ENCODE measurements at regions not wholly inside any gene's neighbourhood (a gene's known extent, or its start where the extent isn't known, plus 50 kb on each side); places are given as distances from the start of the nearest gene placed in this dataset.
"Not testable (repeated sequence)": the region's sequence is repeated elsewhere in the genome, so short reads cannot be mapped to it uniquely, and the experiment has no call there.

GRCh38 chrX:40788698-40789097 lies 53.4 kb upstream of the MED14 start:
- DNase-seq = not testable (repeated sequence)

GRCh38 chrX:40792433-40792832 lies 57.1 kb upstream of the MED14 start:
- DNase-seq = no peak

- DNase-seq = not testable (repeated sequence)
These were observed 59.4 kb upstream of the MED14 start for GRCh38 chrX:40794829-40795130.

- not testable (repeated sequence) for DNase-seq
These were observed 64.4 kb upstream of the MED14 start for GRCh38 chrX:40799745-40800144.

- no peak for DNase-seq
These were observed 70.1 kb upstream of the MED14 start for GRCh38 chrX:40805404-40805803.

GRCh38 chrX:40806513-40807220 lies 71.3 kb upstream of the MED14 start:
- no peak for DNase-seq

GRCh38 chrX:40807384-40807783 lies 72.0 kb upstream of the MED14 start:
- DNase-seq = no peak

- DNase-seq = no peak
These were observed 72.9 kb upstream of the MED14 start for GRCh38 chrX:40808203-40808602.

GRCh38 chrX:40809210-40809609 lies 73.9 kb upstream of the MED14 start:
- DNase-seq = no peak

- not testable (repeated sequence) for DNase-seq
These were observed 79.7 kb upstream of the MED14 start for GRCh38 chrX:40815045-40815444.

GRCh38 chrX:40816906-40817305 lies 81.6 kb upstream of the MED14 start:
- DNase-seq = no peak

- no peak for DNase-seq
These were observed 82.9 kb upstream of the MED14 start for GRCh38 chrX:40818236-40818635.

GRCh38 chrX:40821780-40822179 lies 86.4 kb upstream of the MED14 start:
- no peak for DNase-seq

GRCh38 chrX:40827331-40827730 lies 92.0 kb upstream of the MED14 start:
- DNase-seq = no peak

- no peak for DNase-seq
These were observed 96.4 kb upstream of the MED14 start for GRCh38 chrX:40831750-40832149.

GRCh38 chrX:40832723-40833122 lies 97.4 kb upstream of the MED14 start:
- DNase-seq = no peak

- no peak for DNase-seq
These were observed 98.9 kb upstream of the MED14 start for GRCh38 chrX:40834225-40834624.

- no peak for DNase-seq
These were observed 100.2 kb upstream of the MED14 start for GRCh38 chrX:40835526-40835925.

GRCh38 chrX:40843643-40844042 lies 108.3 kb upstream of the MED14 start:
- DNase-seq = no peak

GRCh38 chrX:40844471-40844870 lies 109.1 kb upstream of the MED14 start:
- DNase-seq = no peak

- DNase-seq = no peak
These were observed 110.1 kb upstream of the MED14 start for GRCh38 chrX:40845331-40845911.

GRCh38 chrX:40849906-40850823 lies 114.8 kb upstream of the MED14 start:
- DNase-seq = no peak

- DNase-seq = no peak
These were observed 117.2 kb upstream of the MED14 start for GRCh38 chrX:40852586-40852985.
